Activated naive CD8-positive, alpha-beta T cell treated with anti-CD3 and anti-CD28 coated beads, Interleukin-2, amount 50 U/mL, for 24 hours (primary cell): ENCODE measurements at regions not wholly inside any gene's neighbourhood (a gene's known extent, or its start where the extent isn't known, plus 50 kb on each side); places are given as distances from the start of the nearest gene placed in this dataset.
A peak's percentile ranks its signal among the peaks of the same experiment; 100 is the strongest.
"Not testable (repeated sequence)": the region's sequence is repeated elsewhere in the genome, so short reads cannot be mapped to it uniquely, and the experiment has no call there.

Source experiments
- ATAC-seq: fragments of 150-1000 bp; cut with Tn5 transposase; one replicate; pipeline ENCODE4 v1.10.0; 2021
- DNase-seq: peaks from one replicate; pipeline ENCODE4 v3.0.0; 2021
- H3K27ac Mint-ChIP-seq: one replicate; pipeline ENCODE4 v1.8.0; 2021; ENCODE audit warnings: mild to moderate bottlenecking, mixed read lengths
- H3K27me3 Mint-ChIP-seq: one replicate; pipeline ENCODE4 v1.8.0; 2021; ENCODE audit warnings: mixed read lengths
- H3K36me3 Mint-ChIP-seq: one replicate; pipeline ENCODE4 v1.8.0; 2021; ENCODE audit warnings: low read depth, mixed read lengths
- H3K4me1 Mint-ChIP-seq: one replicate; pipeline ENCODE4 v1.8.0; 2021; ENCODE audit warnings: mixed read lengths
- H3K4me3 Mint-ChIP-seq: one replicate; pipeline ENCODE4 v1.8.0; 2021; ENCODE audit warnings: mild to moderate bottlenecking, moderate library complexity, mixed read lengths
- H3K9me3 Mint-ChIP-seq: one replicate; pipeline ENCODE4 v1.8.0; 2021; ENCODE audit warnings: mixed read lengths

DNA sequence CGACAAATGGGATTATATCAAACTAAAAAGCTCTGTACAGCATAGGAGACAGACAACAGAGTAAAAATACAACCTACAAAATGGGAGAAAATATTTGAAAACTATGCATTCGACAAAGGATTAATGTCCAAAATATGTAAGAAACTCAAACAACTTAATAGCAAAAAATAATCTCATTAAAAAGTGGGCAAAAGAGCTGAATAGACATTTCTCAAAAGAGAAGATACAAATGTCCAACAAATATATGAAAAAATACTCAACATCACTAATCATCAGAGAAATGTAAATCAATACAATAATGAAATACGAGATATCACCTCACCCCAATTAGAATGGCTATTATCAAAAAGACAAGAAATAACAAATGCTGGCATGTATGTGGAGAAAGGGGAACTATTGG lies 272.9 kb downstream of the KLHL13 start:
- H3K36me3 Mint-ChIP-seq: no peaks in the 10 kb centered on the region
- no peak for DNase-seq
- no peaks in the 10 kb centered on the region for H3K27me3 Mint-ChIP-seq
- ATAC-seq: no peak
- no peak overlapping the region for H3K4me3 Mint-ChIP-seq
- H3K4me1 Mint-ChIP-seq: no peaks in the 10 kb centered on the region
- no peak overlapping the region for H3K27ac Mint-ChIP-seq
- peaks cover 4% of the 10 kb centered on the region for H3K9me3 Mint-ChIP-seq

DNA sequence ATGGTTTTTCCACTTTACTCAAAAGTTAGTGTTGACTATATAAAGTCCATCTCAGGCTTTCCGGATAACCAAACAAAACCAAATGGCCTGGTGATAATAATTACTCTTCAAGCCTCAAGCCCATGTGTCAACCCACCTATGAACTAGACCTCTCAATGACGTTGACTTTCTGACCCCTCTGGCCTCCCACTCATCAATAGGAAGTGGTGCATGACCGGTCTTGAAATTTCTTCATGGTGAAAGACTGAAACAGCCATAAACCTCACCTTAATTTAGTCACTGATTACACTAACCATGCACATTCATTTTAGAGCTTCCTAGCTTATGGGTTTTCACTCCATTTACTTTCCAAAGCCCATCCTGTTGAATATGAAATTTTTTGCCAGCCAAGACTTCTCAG lies 276.0 kb downstream of the KLHL13 start:
- DNase-seq (no peak), ATAC-seq (no peak)
- no peak overlapping the region for H3K4me3 Mint-ChIP-seq

DNA sequence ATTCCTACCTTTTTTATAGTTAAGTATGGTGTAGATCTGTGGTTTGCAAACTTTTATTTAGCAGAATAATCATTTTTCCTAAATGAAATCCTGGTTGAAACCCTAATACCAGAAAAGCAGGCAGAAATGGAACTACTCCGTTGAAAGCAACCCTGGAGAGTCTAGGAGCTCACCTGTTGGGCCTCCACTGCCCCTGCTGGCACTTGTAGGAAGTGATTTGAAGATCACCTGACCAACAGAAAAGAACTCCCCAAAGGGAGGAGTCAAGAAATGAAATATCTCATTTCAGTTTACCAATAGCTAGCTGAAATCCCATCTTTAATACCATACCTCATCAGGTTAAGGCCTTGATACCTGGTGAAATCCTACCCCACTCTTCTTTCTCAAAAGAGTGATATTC lies 277.1 kb downstream of the KLHL13 start:
- H3K36me3 Mint-ChIP-seq: no peaks in the 10 kb centered on the region
- no peaks in the 10 kb centered on the region for H3K27me3 Mint-ChIP-seq
- peak; percentile 1 for DNase-seq
- peaks cover 4% of the 10 kb centered on the region for H3K9me3 Mint-ChIP-seq
- no peak overlapping the region for H3K27ac Mint-ChIP-seq
- no peak overlapping the region for H3K4me3 Mint-ChIP-seq
- H3K4me1 Mint-ChIP-seq: no peaks in the 10 kb centered on the region
- ATAC-seq: no peak

More for the DNA sequence above, 276.0 kb downstream of the KLHL13 start:
- H3K36me3 Mint-ChIP-seq: no peaks in the 10 kb centered on the region
- no peaks in the 10 kb centered on the region for H3K27me3 Mint-ChIP-seq
- no peak overlapping the region for H3K27ac Mint-ChIP-seq
- peaks cover 4% of the 10 kb centered on the region for H3K9me3 Mint-ChIP-seq
- no peaks in the 10 kb centered on the region for H3K4me1 Mint-ChIP-seq

DNA sequence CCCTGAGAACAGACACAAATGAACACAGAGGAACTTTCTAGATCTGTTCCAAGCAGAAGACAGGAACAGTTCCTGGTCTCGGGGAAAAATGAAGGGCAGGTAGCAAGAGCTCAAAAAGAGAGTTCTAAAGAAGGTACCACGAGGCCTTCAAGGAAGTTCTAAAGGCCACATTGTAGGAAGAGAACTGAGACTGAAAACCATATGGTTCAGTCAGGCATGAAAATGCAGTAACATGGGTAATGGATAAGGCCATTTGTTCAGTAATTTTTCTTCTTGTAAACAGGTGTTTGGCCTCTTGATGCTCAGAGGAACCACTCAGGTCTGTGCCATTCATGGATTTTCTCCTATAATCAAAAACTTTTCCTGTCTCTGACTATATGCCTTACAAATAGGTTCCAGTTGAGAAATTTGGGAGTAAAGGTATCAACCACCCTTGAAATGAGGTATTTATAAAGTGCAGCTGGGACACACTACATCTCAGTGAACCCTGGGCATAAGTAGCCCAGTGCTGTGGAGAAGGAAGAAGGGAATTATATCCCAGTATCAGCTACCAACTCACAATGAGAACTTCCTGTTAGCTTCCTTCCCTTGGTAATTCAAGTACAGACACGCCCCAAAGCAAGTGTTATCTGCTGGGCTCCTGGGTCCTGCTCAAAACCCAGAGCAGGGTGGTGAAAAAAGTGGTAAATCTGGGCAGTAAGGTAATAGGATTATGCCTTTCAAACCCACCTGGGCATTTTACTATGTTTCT lies 277.9 kb downstream of the KLHL13 start:
- Mint-ChIP-seq H3K27ac (no peak overlapping the region), H3K4me1 (no peaks in the 10 kb centered on the region), H3K27me3 (no peaks in the 10 kb centered on the region), H3K36me3 (no peaks in the 10 kb centered on the region), H3K9me3 (peaks cover 4% of the 10 kb centered on the region), H3K4me3 (no peak overlapping the region)
- DNase-seq: no peak
- ATAC-seq: no peak

DNA sequence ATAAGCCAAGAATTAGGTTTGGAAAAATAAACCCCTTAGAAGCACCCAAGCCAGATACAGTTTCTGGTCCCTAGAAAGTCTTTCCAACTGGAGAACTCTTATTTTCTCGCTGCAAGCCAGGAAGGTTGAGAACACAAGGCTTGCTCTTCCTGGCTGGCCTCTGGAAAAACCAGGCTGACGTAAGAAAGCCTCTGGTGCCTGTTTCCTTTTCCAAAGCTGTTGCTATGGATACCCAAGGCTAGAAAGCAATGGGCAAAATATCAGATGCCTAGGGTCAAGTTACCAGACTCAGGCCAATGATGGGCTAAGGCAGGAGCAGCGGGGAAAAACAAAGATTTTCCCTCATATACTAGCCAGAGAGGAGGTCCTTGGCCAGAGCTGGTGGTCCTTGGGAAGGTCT lies 281.6 kb downstream of the KLHL13 start:
- H3K27me3 Mint-ChIP-seq: no peaks in the 10 kb centered on the region
- no peaks in the 10 kb centered on the region for H3K4me1 Mint-ChIP-seq
- no peaks in the 10 kb centered on the region for H3K36me3 Mint-ChIP-seq
- DNase-seq (no peak), ATAC-seq (no peak)
- H3K9me3 Mint-ChIP-seq: no peaks in the 10 kb centered on the region
- H3K27ac Mint-ChIP-seq: no peak overlapping the region
- H3K4me3 Mint-ChIP-seq: no peak overlapping the region

DNA sequence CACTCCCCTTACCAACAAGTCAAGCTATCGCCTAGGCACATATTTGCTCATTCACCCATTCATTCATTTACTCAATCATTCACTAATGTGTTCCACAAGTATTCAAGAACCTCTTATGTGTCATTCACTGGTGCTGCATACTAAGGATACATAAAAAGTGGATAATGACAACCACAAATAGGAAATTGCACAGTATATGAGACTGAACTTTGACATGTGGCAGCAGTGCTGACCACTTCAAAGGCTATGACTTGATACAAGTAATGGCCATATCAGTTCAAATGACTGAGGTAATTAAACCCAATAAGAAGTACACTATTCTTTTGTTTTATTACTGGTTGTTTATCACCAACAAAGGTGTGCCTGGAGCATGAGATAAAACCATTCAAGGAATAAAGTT lies 282.5 kb downstream of the KLHL13 start:
- Mint-ChIP-seq H3K4me3 (no peak overlapping the region), H3K4me1 (no peaks in the 10 kb centered on the region), H3K9me3 (no peaks in the 10 kb centered on the region), H3K36me3 (no peaks in the 10 kb centered on the region), H3K27ac (no peak overlapping the region), H3K27me3 (no peaks in the 10 kb centered on the region)
- no peak for ATAC-seq
- no peak for DNase-seq

DNA sequence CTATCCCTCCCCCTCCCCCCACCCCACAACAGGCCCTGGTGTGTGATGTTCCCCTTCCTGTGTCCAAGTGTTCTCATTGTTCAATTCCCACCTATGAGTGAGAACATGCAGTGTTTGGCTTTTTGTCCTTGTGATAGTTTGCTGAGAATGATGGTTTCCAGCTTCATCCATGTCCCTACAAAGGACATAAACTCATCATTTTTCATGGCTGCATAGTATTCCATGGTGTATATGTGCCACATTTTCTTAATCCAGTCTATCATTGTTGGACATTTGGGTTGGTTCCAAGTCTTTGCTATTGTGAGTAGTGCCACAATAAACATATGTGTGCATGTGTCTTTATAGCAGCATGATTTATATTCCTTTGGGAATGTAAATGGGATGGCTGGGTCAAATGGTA lies 295.1 kb downstream of the KLHL13 start:
- H3K27ac Mint-ChIP-seq, DNase-seq, H3K4me1 Mint-ChIP-seq, H3K36me3 Mint-ChIP-seq, H3K27me3 Mint-ChIP-seq, H3K4me3 Mint-ChIP-seq, ATAC-seq: not testable (repeated sequence)
- H3K9me3 Mint-ChIP-seq: peaks cover 17% of the 10 kb centered on the region

DNA sequence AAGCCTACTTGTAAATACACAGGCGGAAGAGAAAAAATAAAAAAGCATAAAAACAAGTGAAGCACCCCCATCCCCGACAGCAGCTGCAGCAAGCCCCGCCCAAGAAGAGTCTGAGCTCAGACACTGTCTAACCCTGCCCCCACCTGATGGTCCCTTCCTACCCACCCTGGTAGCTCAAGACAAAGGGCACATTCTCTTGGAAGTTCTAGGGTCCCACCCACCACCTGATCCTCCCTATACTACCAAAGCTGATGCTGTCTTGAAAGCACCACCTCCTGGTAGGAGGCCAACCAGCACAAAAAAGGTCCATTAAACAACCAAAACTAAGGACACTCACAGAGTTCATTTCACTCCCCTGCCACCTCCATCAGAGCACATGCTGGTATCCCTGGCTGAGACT lies 308.2 kb downstream of the KLHL13 start:
- H3K9me3 Mint-ChIP-seq: no peaks in the 10 kb centered on the region
- H3K4me1 Mint-ChIP-seq: no peaks in the 10 kb centered on the region
- no peak overlapping the region for H3K4me3 Mint-ChIP-seq
- ATAC-seq (no peak), DNase-seq (no peak)
- no peaks in the 10 kb centered on the region for H3K27me3 Mint-ChIP-seq
- H3K36me3 Mint-ChIP-seq: no peaks in the 10 kb centered on the region
- H3K27ac Mint-ChIP-seq: no peak overlapping the region

DNA sequence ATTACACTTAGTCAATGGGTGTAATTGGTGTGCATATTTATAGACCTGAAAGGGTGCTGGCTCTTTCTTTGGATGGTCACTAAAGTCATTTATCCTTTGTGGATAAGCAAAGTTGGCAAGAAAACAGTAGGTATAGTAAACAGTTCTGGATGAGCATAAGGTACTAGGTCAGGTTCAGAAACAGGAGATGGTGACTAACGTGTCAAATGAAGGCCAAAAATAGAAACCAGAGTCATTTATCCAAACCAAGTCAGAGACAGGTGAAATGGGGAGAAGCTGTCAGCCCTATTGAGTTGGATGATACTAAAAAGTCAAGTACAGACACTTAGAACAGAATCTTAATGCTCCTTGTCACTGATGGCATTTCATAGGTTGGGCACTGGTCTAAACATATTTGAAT lies 313.1 kb downstream of the KLHL13 start:
- ATAC-seq (no peak), DNase-seq (no peak)
- H3K4me1 Mint-ChIP-seq: no peaks in the 10 kb centered on the region
- no peaks in the 10 kb centered on the region for H3K27me3 Mint-ChIP-seq
- peaks cover 4% of the 10 kb centered on the region for H3K9me3 Mint-ChIP-seq
- H3K27ac Mint-ChIP-seq: no peak overlapping the region
- no peak overlapping the region for H3K4me3 Mint-ChIP-seq
- no peaks in the 10 kb centered on the region for H3K36me3 Mint-ChIP-seq

DNA sequence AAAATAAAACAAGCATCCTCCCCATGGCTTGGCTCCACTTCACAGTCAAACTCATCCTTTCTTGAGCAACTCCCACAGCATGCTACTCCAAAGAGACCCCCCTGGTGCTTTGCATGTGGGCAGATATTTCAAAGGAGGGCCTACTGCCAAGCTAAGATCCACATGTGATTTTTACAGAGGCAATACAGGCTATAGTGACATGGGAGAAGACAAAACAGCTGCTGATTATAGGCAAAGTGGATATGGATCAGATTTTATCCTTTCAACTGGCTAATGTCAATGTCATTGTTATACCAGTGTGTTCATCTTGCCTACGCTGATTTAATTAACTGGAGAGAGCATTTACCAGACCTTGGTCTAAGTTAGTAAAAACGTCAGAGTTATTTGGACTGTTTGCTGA lies 328.3 kb downstream of the KLHL13 start:
- no peaks in the 10 kb centered on the region for H3K36me3 Mint-ChIP-seq
- H3K4me3 Mint-ChIP-seq: no peak overlapping the region
- no peak overlapping the region for H3K27ac Mint-ChIP-seq
- DNase-seq (no peak), ATAC-seq (no peak)
- peaks cover 2% of the 10 kb centered on the region for H3K27me3 Mint-ChIP-seq
- H3K4me1 Mint-ChIP-seq: no peaks in the 10 kb centered on the region
- no peaks in the 10 kb centered on the region for H3K9me3 Mint-ChIP-seq

DNA sequence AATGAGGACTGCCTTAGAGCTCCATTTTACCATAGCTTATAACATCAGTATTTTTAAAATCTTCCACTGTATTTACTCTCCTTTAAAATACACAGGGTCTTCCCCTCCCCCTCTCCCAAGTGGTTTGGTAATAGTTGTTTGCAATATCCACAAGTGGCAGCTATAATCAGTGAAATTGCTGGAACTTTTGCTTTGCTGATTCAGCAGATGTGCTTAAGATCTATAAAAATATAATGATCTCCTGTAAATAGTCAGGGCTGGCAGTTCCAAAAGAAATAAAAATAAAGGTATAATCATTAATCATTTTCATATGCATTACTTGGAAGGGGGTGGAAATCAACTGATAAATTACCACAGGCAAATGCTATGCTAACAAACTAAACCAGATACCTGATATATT lies 345.2 kb downstream of the KLHL13 start:
- H3K27me3 Mint-ChIP-seq: peaks cover 1% of the 10 kb centered on the region
- ATAC-seq (no peak), DNase-seq (no peak)
- H3K27ac Mint-ChIP-seq: no peak overlapping the region
- no peak overlapping the region for H3K4me3 Mint-ChIP-seq
- H3K9me3 Mint-ChIP-seq: no peaks in the 10 kb centered on the region
- H3K4me1 Mint-ChIP-seq: no peaks in the 10 kb centered on the region
- no peaks in the 10 kb centered on the region for H3K36me3 Mint-ChIP-seq

DNA sequence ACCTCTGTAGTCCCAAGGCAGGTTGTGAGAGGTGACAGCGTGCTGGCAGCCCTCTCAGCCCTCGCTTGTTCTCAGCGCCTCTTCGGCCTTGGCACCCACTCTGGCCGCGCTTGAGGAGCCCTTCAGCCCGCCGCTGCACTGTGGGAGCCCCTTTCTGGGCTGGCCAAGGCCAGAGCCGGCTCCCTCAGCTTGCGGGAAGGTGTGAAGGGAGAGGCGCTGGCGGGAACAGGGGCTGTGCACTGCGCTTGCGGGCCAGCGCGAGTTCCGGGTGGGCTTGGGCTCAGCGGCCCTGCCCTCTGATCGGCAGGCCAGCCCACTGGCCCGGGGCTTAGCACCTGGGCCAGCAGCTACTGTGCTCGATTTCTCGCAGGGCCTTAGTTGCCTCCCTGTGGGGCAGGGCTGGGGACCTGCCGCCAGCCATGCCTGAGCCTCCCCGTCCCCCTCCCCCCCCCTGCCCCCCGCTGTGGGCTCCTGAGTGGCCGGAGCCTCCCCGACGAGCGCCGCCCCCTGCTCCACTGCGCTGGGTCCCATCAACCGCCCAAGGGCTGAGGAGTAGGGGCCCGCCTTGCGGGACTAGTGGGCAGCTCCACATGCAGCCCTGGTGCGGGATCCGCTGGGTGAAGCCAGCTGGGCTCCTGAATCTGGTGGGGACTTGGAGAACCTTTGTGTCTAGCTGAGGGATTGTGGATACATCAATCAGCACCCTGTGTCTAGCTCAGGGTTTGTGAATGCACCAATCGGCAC lies 347.6 kb downstream of the KLHL13 start:
- no peaks in the 10 kb centered on the region for H3K36me3 Mint-ChIP-seq
- peaks cover 1% of the 10 kb centered on the region for H3K27me3 Mint-ChIP-seq
- no peaks in the 10 kb centered on the region for H3K9me3 Mint-ChIP-seq
- ATAC-seq: no peak
- H3K4me3 Mint-ChIP-seq: no peak overlapping the region
- DNase-seq: no peak
- H3K4me1 Mint-ChIP-seq: no peaks in the 10 kb centered on the region
- H3K27ac Mint-ChIP-seq: no peak overlapping the region

DNA sequence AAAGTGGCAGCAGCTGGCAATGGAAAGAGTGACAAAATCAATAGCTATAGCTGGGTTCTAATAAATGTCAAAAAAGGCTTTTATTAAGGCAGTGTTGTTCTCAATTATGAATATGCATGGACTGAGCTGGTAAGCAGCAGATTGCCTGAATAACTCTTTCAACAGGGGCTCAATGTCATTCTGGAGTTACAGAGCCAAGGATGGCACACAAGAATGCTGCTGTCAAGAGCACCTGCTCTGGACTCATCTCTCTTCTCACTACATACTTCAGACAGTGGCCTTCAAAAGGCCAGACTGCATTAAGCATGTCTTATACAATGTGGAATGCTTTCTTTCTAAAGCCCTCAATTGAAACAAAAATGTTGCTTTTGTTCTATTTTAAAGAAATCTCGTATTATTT lies 351.4 kb downstream of the KLHL13 start:
- ATAC-seq: no peak
- Mint-ChIP-seq H3K27me3 (peaks cover 1% of the 10 kb centered on the region), H3K9me3 (no peaks in the 10 kb centered on the region), H3K4me1 (no peaks in the 10 kb centered on the region), H3K27ac (no peak overlapping the region), H3K4me3 (no peak overlapping the region), H3K36me3 (no peaks in the 10 kb centered on the region)
- no peak for DNase-seq

DNA sequence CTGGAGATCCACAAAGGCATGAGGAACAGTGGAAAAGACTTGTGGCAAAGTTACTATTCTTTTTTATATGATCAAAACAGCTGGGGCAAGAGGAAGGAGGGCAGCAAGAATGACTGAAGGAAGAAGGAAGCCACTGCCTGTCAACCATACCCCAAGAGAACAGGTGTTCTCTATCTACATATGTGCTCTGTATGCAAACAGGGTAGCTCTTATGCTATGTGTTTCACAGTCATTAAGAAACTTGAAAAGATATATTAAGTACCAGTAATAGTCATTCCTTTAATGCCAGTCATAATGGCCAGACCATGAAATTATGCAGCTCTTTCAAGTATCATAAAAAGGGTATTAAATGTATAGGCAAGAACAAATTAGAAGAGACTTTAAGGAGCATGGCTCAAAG lies 363.9 kb downstream of the KLHL13 start:
- Mint-ChIP-seq H3K9me3 (no peaks in the 10 kb centered on the region), H3K27me3 (no peaks in the 10 kb centered on the region), H3K4me3 (no peak overlapping the region), H3K4me1 (no peaks in the 10 kb centered on the region), H3K27ac (no peak overlapping the region), H3K36me3 (no peaks in the 10 kb centered on the region)
- DNase-seq (no peak), ATAC-seq (no peak)

DNA sequence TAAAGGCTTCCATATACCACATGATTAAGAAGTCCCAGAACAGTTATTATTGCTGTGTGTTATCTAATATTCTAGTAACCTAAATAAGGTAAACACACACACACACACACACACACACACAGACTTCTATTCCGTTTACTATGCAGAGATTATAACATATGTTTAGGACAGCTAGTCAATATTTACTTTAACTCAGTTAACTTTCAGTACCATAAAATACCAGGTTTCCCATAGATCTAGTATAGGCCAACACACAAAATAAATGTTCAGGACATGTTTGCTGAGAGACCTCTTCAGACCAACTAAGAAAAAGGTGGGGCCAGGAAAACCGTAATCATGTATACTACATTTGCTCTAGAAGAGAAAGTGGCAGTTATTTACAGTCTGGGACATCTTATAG lies 365.5 kb downstream of the KLHL13 start:
- Mint-ChIP-seq H3K27ac (no peak overlapping the region), H3K9me3 (no peaks in the 10 kb centered on the region), H3K27me3 (no peaks in the 10 kb centered on the region), H3K36me3 (no peaks in the 10 kb centered on the region), H3K4me1 (no peaks in the 10 kb centered on the region), H3K4me3 (no peak overlapping the region)
- DNase-seq (no peak), ATAC-seq (no peak)
